ENCODE measurements at regions not wholly inside any gene's neighbourhood (a gene's known extent, or its start where the extent isn't known, plus 50 kb on each side); places are given as distances from the start of the nearest gene placed in this dataset.
A peak's percentile ranks its signal among the peaks of the same experiment; 100 is the strongest.
"Not testable (repeated sequence)": the region's sequence is repeated elsewhere in the genome, so short reads cannot be mapped to it uniquely, and the experiment has no call there.

DNA sequence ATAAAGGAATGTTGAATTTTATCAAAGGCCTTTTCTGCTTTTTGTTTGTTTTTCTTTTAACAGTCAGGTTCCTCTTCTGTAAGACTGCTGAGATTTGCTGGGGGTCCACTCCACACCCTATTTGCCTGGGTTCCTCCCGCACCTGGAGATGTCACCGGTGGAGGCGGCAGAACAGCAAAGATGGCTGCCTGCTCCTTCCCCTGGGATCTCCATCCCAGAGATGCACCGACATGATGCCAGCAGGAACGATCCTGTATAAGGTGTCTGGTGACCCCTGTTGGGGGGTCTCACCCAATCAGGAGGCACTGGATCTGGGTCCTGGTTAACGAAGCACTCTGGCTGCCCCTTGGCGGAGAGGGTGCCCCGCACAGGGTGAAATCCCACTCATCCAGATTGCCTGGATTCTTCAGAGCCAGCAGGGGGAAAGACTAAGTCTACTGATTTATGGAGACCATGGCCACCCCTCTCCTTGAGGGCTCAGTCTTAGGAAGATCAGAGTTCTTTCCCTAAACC lies 244.0 kb upstream of the MDGA2 start:
- TF ChIP-seq, protein P1, sequence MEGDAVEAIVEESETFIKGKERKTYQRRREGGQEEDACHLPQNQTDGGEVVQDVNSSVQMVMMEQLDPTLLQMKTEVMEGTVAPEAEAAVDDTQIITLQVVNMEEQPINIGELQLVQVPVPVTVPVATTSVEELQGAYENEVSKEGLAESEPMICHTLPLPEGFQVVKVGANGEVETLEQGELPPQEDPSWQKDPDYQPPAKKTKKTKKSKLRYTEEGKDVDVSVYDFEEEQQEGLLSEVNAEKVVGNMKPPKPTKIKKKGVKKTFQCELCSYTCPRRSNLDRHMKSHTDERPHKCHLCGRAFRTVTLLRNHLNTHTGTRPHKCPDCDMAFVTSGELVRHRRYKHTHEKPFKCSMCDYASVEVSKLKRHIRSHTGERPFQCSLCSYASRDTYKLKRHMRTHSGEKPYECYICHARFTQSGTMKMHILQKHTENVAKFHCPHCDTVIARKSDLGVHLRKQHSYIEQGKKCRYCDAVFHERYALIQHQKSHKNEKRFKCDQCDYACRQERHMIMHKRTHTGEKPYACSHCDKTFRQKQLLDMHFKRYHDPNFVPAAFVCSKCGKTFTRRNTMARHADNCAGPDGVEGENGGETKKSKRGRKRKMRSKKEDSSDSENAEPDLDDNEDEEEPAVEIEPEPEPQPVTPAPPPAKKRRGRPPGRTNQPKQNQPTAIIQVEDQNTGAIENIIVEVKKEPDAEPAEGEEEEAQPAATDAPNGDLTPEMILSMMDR (IDR thresholded peaks at IDR 0.05; ENCODE audit: insufficient read depth, low read depth, low read length) = no peak
- DNase-seq (ENCODE audit: low read depth) = no peak
- H3K4me3 ChIP-seq (ENCODE audit: low read depth, low read length) = no peak overlapping the region

DNA sequence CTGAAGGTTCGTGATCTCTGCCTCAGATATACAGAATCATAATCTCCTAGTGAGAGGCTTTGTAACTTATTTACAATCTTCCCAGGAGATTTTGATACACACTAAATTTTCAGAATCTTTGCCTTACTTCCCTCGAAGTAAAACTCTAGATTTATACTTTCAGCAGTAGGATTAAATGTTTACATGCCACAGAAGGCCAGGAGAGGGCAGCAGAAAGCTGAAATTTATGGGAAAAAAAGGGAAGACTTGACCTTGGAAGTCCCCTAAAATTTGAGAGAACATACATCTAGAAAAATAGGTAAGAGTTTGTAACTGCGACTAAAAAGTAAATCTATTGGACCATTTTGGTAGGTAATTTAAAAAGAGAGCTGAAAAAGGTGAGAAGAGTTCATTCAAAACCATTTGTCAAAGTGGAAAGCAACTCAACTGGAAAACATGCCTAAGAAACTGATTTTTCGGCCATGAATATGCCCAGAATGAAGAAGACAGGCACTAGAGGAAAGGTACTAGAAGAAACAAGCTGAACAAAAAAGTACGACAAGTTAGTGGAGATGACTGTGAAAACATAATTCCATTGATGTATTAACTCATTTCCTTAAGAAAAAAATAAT lies 242.0 kb upstream of the MDGA2 start:
- TF ChIP-seq, protein P1 (IDR thresholded peaks at IDR 0.05; ENCODE audit: insufficient read depth, low read depth, low read length) = peak; percentile 52
- H3K4me3 ChIP-seq (ENCODE audit: low read depth, low read length) = no peak overlapping the region
- peak; percentile 35 for DNase-seq (ENCODE audit: low read depth)

DNA sequence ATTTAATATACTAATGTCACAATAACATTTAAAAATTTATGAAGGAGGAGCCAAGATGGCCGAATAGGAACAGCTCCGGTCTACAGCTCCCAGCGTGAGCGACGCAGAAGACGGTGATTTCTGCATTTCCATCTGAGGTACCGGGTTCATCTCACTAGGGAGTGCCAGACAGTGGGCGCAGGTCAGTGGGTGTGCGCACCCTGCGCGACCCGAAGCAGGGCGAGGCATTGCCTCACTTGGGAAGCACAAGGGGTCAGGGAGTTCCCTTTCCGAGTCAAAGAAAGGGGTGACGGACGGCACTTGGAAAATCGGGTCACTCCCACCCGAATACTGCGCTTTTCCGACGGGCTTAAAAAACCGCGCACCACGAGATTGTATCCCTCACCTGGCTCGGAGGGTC lies 225.7 kb upstream of the MDGA2 start:
- H3K4me3 ChIP-seq (ENCODE audit: low read depth, low read length) = peak overlapping the region; percentile 50
- DNase-seq (ENCODE audit: low read depth) = not testable (repeated sequence)

DNA sequence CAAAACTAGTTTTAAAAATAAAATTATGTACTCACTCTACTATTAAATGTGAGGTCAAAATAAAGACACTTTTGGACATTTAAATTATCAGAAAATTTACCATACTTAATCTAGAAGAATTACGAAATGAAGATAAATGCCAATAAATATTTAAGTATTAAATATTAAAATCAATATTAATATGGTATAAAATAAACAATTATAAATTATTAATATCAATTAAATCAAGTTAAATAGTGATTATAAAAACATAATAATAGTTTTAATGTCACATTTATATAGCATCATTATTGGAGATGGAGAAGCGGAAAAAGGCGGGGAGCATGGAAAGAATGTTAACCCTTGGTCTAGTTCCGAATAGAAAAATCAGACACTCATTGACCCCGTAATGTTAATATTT lies 224.3 kb upstream of the MDGA2 start:
- H3K4me3 ChIP-seq (ENCODE audit: low read depth, low read length) = no peak overlapping the region
- TF ChIP-seq, protein P1 (IDR thresholded peaks at IDR 0.05; ENCODE audit: insufficient read depth, low read depth, low read length) = no peak
- DNase-seq (ENCODE audit: low read depth) = no peak

DNA sequence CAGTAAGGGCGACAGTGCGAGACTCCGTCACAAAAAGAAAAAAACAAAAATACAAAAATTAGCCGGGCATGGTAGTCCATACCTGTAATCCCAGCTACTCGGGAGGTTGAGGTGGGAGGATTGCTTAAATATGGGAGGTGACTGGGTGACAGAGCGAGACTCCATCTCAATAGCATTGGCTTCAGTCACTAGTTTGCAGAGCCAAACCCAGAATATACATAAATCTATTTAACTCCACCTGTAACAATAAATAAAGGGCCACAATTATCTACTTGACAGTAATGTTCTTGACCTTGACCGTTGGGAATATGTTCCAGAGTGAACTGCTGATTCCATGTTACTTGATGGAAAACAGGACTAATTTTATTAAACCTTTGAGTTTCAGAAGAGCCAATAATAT lies 198.9 kb upstream of the MDGA2 start:
- TF ChIP-seq, protein P1 (IDR thresholded peaks at IDR 0.05; ENCODE audit: insufficient read depth, low read depth, low read length) = no peak
- no peak overlapping the region for H3K4me3 ChIP-seq (ENCODE audit: low read depth, low read length)
- no peak for DNase-seq (ENCODE audit: low read depth)

DNA sequence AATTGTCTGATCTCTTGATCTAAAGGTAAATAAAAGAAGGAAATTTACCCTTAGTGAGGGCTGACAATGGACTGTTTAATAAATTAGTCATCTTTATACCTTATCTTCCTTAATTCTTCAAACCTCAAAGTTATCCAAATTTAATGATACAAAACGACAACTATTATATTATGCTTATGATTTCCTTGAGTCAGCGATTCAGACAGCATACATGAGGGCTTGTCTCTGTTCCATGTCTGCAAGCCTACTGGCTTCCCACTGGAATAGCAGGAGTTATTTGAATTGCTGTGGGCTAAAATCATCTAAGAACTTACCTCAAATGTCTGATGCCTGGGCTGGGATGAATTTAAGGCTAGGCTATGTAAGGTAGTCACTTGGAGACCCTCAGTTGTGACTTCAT lies 197.2 kb upstream of the MDGA2 start:
- no peak overlapping the region for H3K4me3 ChIP-seq (ENCODE audit: low read depth, low read length)
- DNase-seq (ENCODE audit: low read depth) = no peak
- TF ChIP-seq, protein P1 (IDR thresholded peaks at IDR 0.05; ENCODE audit: insufficient read depth, low read depth, low read length) = no peak

DNA sequence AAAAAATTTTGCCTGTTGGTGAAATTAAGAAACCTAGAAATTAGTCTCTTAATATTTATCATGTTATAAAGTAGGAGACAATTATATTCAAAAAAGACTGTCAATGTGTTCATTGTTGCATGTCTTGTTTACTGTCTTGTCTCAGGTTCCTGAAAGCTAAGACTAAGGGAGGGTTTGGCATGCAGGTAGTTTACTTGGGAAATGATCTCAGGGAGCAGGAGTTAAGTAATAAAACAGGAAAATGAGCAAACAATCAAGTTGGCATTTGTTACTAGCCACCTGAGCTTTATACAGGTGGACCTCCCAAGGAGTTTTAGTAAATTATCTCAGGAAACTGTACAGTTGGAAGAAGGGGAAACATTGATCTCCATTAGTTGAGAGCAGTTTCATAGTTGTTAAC lies 188.0 kb upstream of the MDGA2 start:
- TF ChIP-seq, protein P1 (IDR thresholded peaks at IDR 0.05; ENCODE audit: insufficient read depth, low read depth, low read length) = no peak
- H3K4me3 ChIP-seq (ENCODE audit: low read depth, low read length) = no peak overlapping the region
- no peak for DNase-seq (ENCODE audit: low read depth)

Measured in fibroblast of villous mesenchyme (primary cell).